ENCODE measurements at regions not wholly inside any gene's neighbourhood (a gene's known extent, or its start where the extent isn't known, plus 50 kb on each side); places are given as distances from the start of the nearest gene placed in this dataset.
"Not testable (repeated sequence)": the region's sequence is repeated elsewhere in the genome, so short reads cannot be mapped to it uniquely, and the experiment has no call there.

- Histone ChIP-seq H3K9me3 (ENCODE audit: low read depth) (no peaks in the 10 kb centered on the region), H3F3A (ENCODE audit: insufficient read depth) (no peaks in the 10 kb centered on the region), H3K27ac (no peak overlapping the region), H3K4me2 (ENCODE audit: unreplicated experiment) (no peak overlapping the region), H3K4me1 (ENCODE audit: insufficient read depth) (no peaks in the 10 kb centered on the region), H3K9ac (no peak overlapping the region), H3K79me2 (ENCODE audit: insufficient read depth) (no peaks in the 10 kb centered on the region), H4K20me1 (ENCODE audit: insufficient read depth) (no peaks in the 10 kb centered on the region), H3K9me2 (ENCODE audit: insufficient read depth) (no peaks in the 10 kb centered on the region), H3K27me3 (replicated peaks; ENCODE audit: insufficient read depth) (no peaks in the 10 kb centered on the region), H3K36me3 (ENCODE audit: low read depth) (no peaks in the 10 kb centered on the region), H3K4me3 (no peak overlapping the region), H2AFZ (no peak overlapping the region)
- DNase-seq: no peak
- 54 to 58% methylated on average over 8 of the region's 8 CpGs for WGBS, 2 experiments (ENCODE audit: low coverage in 1 of 2, low lambda C conversion rate in 2 of 2, missing lambda C conversion rate in 2 of 2)
- in situ Hi-C loops (cut with MboI): no loop called here
- no peak for TF ChIP-seq EZH2phosphoT487 (IDR thresholded peaks at IDR 0.05; ENCODE audit: insufficient read depth, low read depth)
- no peak for TF ChIP-seq EZH2 (IDR thresholded peaks at IDR 0.05; ENCODE audit: insufficient read depth, poor library complexity, severe bottlenecking)
Measured at GRCh38 chr14:97802430-97803373, 1005.5 kb downstream of the VRK1 start.

GRCh38 chr14:97804056-97804455, 1006.9 kb downstream of the VRK1 start:
- H2AFZ ChIP-seq: no peak overlapping the region
- H3K9me2 ChIP-seq (ENCODE audit: insufficient read depth): no peaks in the 10 kb centered on the region
- 4 to 5% methylated on average over 2 of the region's 2 CpGs for WGBS, 2 experiments (ENCODE audit: low coverage in 1 of 2, low lambda C conversion rate in 2 of 2, missing lambda C conversion rate in 2 of 2)
- no peaks in the 10 kb centered on the region for H4K20me1 ChIP-seq (ENCODE audit: insufficient read depth)
- no peak for TF ChIP-seq EZH2 (IDR thresholded peaks at IDR 0.05; ENCODE audit: insufficient read depth, poor library complexity, severe bottlenecking)
- no peak for TF ChIP-seq EZH2phosphoT487 (IDR thresholded peaks at IDR 0.05; ENCODE audit: insufficient read depth, low read depth)
- H3K27me3 ChIP-seq (replicated peaks; ENCODE audit: insufficient read depth): no peaks in the 10 kb centered on the region
- no peaks in the 10 kb centered on the region for H3K36me3 ChIP-seq (ENCODE audit: low read depth)
- no peaks in the 10 kb centered on the region for H3K4me1 ChIP-seq (ENCODE audit: insufficient read depth)
- in situ Hi-C loops (cut with MboI): no loop called here
- no peaks in the 10 kb centered on the region for H3F3A ChIP-seq (ENCODE audit: insufficient read depth)
- no peak overlapping the region for H3K4me3 ChIP-seq
- no peak overlapping the region for H3K4me2 ChIP-seq (ENCODE audit: unreplicated experiment)
- no peak for DNase-seq
- no peaks in the 10 kb centered on the region for H3K9me3 ChIP-seq (ENCODE audit: low read depth)
- H3K27ac ChIP-seq: no peak overlapping the region
- no peaks in the 10 kb centered on the region for H3K79me2 ChIP-seq (ENCODE audit: insufficient read depth)
- no peak overlapping the region for H3K9ac ChIP-seq

DNA sequence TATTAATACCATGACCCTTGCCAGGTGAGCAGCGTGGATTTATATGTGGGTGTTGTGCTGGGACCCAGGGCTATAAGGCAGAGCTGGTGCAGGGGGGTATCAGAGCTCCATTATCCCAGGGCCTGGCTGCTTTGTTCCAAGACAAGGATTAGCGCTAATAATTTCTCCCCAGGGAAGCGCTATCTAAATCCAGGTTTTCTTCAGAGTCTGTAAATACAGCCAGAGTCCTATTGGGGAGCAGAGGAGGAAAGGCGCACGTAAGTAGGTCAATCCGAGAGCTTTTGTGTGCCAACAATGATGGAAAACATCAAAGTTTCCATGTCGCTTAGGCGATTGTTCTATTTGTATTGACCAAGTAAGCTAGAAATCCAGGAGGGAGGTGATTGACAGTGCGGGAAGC, 1009.7 kb downstream of the VRK1 start:
- TF ChIP-seq EZH2 (IDR thresholded peaks at IDR 0.05; ENCODE audit: insufficient read depth, poor library complexity, severe bottlenecking): no peak
- no peak for TF ChIP-seq EZH2phosphoT487 (IDR thresholded peaks at IDR 0.05; ENCODE audit: insufficient read depth, low read depth)
- no peak for DNase-seq
- Histone ChIP-seq H3K4me2 (ENCODE audit: unreplicated experiment) (no peak overlapping the region), H3K9me2 (ENCODE audit: insufficient read depth) (no peaks in the 10 kb centered on the region), H3K9me3 (ENCODE audit: low read depth) (no peaks in the 10 kb centered on the region), H3K79me2 (ENCODE audit: insufficient read depth) (no peaks in the 10 kb centered on the region), H3F3A (ENCODE audit: insufficient read depth) (no peaks in the 10 kb centered on the region), H3K27ac (no peak overlapping the region), H4K20me1 (ENCODE audit: insufficient read depth) (no peaks in the 10 kb centered on the region), H3K4me1 (ENCODE audit: insufficient read depth) (no peaks in the 10 kb centered on the region), H3K36me3 (ENCODE audit: low read depth) (no peaks in the 10 kb centered on the region), H3K9ac (no peak overlapping the region), H3K27me3 (replicated peaks; ENCODE audit: insufficient read depth) (no peaks in the 10 kb centered on the region), H3K4me3 (no peak overlapping the region), H2AFZ (no peak overlapping the region)
- in situ Hi-C loops (cut with MboI): no loop called here
- 33 to 38% methylated on average over 9 of the region's 9 CpGs for WGBS, 2 experiments (ENCODE audit: low coverage in 1 of 2, low lambda C conversion rate in 2 of 2, missing lambda C conversion rate in 2 of 2)

- H3K36me3 ChIP-seq (ENCODE audit: low read depth); H3K79me2 ChIP-seq (ENCODE audit: insufficient read depth); H3K9me2 ChIP-seq (ENCODE audit: insufficient read depth); DNase-seq; H3K4me1 ChIP-seq (ENCODE audit: insufficient read depth); H3K4me2 ChIP-seq (ENCODE audit: unreplicated experiment); H2AFZ ChIP-seq; H3K27me3 ChIP-seq (replicated peaks; ENCODE audit: insufficient read depth); H3K9ac ChIP-seq; H3K27ac ChIP-seq; H4K20me1 ChIP-seq (ENCODE audit: insufficient read depth); H3F3A ChIP-seq (ENCODE audit: insufficient read depth); H3K9me3 ChIP-seq (ENCODE audit: low read depth); in situ Hi-C loops (cut with MboI); H3K4me3 ChIP-seq: not testable (repeated sequence)
- 70 to 71% methylated on average over 4 of the region's 4 CpGs for WGBS, 2 experiments (ENCODE audit: low coverage in 1 of 2, low lambda C conversion rate in 2 of 2, missing lambda C conversion rate in 2 of 2)
Measured at GRCh38 chr14:97808541-97808940, 1011.4 kb downstream of the VRK1 start.

Measured in GM23248 (cell line).